GM19463 (cell line): ENCODE measurements at regions not wholly inside any gene's neighbourhood (a gene's known extent, or its start where the extent isn't known, plus 50 kb on each side); places are given as distances from the start of the nearest gene placed in this dataset.

ENCODE experiments used
- ATAC-seq: cut with Tn5 transposase; IDR thresholded peaks from one replicate; pipeline ENCODE4 v1.9.1; 2021; ENCODE audit warnings: mild to moderate bottlenecking, moderate library complexity; ENCODE audit not compliant: unreplicated experiment

GRCh38 chr20:40769677-40770285, 80.7 kb upstream of the MAFB start:
- no peak for ATAC-seq

GRCh38 chr20:40770564-40771307, 81.7 kb upstream of the MAFB start:
- ATAC-seq = no peak

- ATAC-seq = no peak
Measured at GRCh38 chr20:40771308-40771610, 82.2 kb upstream of the MAFB start.

GRCh38 chr20:40771848-40772511, 82.9 kb upstream of the MAFB start:
- ATAC-seq = no peak

GRCh38 chr20:40773376-40773775, 84.3 kb upstream of the MAFB start:
- no peak for ATAC-seq

- ATAC-seq = no peak
Measured at GRCh38 chr20:40774252-40774651, 85.2 kb upstream of the MAFB start.

- no peak for ATAC-seq
Measured at GRCh38 chr20:40775561-40776146, 86.6 kb upstream of the MAFB start.

GRCh38 chr20:40776466-40777457, 87.7 kb upstream of the MAFB start:
- ATAC-seq = no peak

- ATAC-seq = no peak
Measured at GRCh38 chr20:40777653-40778052, 88.6 kb upstream of the MAFB start.

- no peak for ATAC-seq
Measured at GRCh38 chr20:40778894-40779496, 90.0 kb upstream of the MAFB start.

GRCh38 chr20:40781327-40782042, 92.4 kb upstream of the MAFB start:
- ATAC-seq = no peak

- ATAC-seq = no peak
Measured at GRCh38 chr20:40782043-40782368, 93.0 kb upstream of the MAFB start.

GRCh38 chr20:40785346-40785745, 96.3 kb upstream of the MAFB start:
- ATAC-seq = no peak

- ATAC-seq = no peak
Measured at GRCh38 chr20:40786336-40786735, 97.3 kb upstream of the MAFB start.

GRCh38 chr20:40787941-40788340, 98.9 kb upstream of the MAFB start:
- ATAC-seq = no peak

- no peak for ATAC-seq
Measured at GRCh38 chr20:40797425-40797824, 108.4 kb upstream of the MAFB start.

- ATAC-seq = no peak
Measured at GRCh38 chr20:40798066-40798465, 109.0 kb upstream of the MAFB start.

- no peak for ATAC-seq
Measured at GRCh38 chr20:40802886-40803285, 113.8 kb upstream of the MAFB start.

GRCh38 chr20:40803381-40803780, 114.3 kb upstream of the MAFB start:
- ATAC-seq = no peak

- ATAC-seq = no peak
Measured at GRCh38 chr20:40805592-40805991, 116.6 kb upstream of the MAFB start.
